ENCODE measurements at regions not wholly inside any gene's neighbourhood (a gene's known extent, or its start where the extent isn't known, plus 50 kb on each side); places are given as distances from the start of the nearest gene placed in this dataset.

DNA sequence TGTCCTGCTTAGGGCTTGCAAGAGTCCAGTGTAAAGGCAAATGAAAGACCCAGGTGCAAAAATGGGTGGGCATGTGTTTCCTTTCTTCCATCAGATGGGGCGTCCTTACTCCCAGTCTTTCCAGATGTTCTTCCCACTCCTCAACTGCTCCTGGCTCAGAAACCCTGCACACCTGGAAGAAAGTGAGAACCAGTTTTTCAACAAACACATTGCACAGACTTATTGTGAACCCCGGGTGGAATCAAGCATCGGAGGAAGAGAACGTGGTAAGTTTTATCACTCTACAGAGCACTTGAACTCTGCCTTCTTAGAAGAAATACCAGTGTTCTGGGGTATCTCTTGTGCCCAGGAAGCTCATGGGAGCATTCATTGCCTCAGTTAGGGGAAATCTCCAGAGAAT, 93.3 kb downstream of the TMX1 start:
- Mint-ChIP-seq H3K36me3 (ENCODE audit: low read depth) (no peaks in the 10 kb centered on the region), H3K9me3 (no peaks in the 10 kb centered on the region), H3K4me3 (no peak overlapping the region), H3K27ac (no peak overlapping the region), H3K27me3 (ENCODE audit: insufficient read depth, low read depth, poor library complexity) (peaks cover 3% of the 10 kb centered on the region), H3K4me1 (peaks cover 11% of the 10 kb centered on the region)
- Histone ChIP-seq H3K27ac (ENCODE audit: low read depth) (no peak overlapping the region), H3F3A (replicated peaks; ENCODE audit: low read depth) (no peaks in the 10 kb centered on the region), H3K4me3 (no peak overlapping the region), H4K20me1 (replicated peaks; ENCODE audit: insufficient read depth) (no peaks in the 10 kb centered on the region), H2AFZ (no peak overlapping the region), H3K9me2 (ENCODE audit: insufficient read depth) (peaks cover 2% of the 10 kb centered on the region; the same call in 1 of the 2 replicates), H3K4me2 (no peak overlapping the region), H3K36me3 (ENCODE audit: insufficient read depth) (no peaks in the 10 kb centered on the region; the same call in 1 of the 2 replicates), H3K79me2 (replicated peaks; ENCODE audit: insufficient read depth) (no peaks in the 10 kb centered on the region), H3K4me1 (ENCODE audit: insufficient read depth) (peaks cover 9% of the 10 kb centered on the region), H3K27me3 (ENCODE audit: insufficient read depth) (no peaks in the 10 kb centered on the region)
- DNase-seq (ENCODE audit: low spot score) (no peak), ATAC-seq (no peak)
- TF ChIP-seq EZH2 (IDR thresholded peaks at IDR 0.05; ENCODE audit: low read depth, unreplicated experiment) (no peak), STAT1 (IDR thresholded peaks at IDR 0.05; ENCODE audit: unreplicated experiment) (no peak), NANOG (IDR thresholded peaks at IDR 0.05; ENCODE audit: borderline replicate concordance) (no peak)
- TF ChIP-seq, protein P1, sequence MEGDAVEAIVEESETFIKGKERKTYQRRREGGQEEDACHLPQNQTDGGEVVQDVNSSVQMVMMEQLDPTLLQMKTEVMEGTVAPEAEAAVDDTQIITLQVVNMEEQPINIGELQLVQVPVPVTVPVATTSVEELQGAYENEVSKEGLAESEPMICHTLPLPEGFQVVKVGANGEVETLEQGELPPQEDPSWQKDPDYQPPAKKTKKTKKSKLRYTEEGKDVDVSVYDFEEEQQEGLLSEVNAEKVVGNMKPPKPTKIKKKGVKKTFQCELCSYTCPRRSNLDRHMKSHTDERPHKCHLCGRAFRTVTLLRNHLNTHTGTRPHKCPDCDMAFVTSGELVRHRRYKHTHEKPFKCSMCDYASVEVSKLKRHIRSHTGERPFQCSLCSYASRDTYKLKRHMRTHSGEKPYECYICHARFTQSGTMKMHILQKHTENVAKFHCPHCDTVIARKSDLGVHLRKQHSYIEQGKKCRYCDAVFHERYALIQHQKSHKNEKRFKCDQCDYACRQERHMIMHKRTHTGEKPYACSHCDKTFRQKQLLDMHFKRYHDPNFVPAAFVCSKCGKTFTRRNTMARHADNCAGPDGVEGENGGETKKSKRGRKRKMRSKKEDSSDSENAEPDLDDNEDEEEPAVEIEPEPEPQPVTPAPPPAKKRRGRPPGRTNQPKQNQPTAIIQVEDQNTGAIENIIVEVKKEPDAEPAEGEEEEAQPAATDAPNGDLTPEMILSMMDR (conservative IDR thresholded peaks at IDR 0.05; ENCODE audit: low read depth in 2 of 2): no peak
- TF ChIP-seq, protein P2, sequence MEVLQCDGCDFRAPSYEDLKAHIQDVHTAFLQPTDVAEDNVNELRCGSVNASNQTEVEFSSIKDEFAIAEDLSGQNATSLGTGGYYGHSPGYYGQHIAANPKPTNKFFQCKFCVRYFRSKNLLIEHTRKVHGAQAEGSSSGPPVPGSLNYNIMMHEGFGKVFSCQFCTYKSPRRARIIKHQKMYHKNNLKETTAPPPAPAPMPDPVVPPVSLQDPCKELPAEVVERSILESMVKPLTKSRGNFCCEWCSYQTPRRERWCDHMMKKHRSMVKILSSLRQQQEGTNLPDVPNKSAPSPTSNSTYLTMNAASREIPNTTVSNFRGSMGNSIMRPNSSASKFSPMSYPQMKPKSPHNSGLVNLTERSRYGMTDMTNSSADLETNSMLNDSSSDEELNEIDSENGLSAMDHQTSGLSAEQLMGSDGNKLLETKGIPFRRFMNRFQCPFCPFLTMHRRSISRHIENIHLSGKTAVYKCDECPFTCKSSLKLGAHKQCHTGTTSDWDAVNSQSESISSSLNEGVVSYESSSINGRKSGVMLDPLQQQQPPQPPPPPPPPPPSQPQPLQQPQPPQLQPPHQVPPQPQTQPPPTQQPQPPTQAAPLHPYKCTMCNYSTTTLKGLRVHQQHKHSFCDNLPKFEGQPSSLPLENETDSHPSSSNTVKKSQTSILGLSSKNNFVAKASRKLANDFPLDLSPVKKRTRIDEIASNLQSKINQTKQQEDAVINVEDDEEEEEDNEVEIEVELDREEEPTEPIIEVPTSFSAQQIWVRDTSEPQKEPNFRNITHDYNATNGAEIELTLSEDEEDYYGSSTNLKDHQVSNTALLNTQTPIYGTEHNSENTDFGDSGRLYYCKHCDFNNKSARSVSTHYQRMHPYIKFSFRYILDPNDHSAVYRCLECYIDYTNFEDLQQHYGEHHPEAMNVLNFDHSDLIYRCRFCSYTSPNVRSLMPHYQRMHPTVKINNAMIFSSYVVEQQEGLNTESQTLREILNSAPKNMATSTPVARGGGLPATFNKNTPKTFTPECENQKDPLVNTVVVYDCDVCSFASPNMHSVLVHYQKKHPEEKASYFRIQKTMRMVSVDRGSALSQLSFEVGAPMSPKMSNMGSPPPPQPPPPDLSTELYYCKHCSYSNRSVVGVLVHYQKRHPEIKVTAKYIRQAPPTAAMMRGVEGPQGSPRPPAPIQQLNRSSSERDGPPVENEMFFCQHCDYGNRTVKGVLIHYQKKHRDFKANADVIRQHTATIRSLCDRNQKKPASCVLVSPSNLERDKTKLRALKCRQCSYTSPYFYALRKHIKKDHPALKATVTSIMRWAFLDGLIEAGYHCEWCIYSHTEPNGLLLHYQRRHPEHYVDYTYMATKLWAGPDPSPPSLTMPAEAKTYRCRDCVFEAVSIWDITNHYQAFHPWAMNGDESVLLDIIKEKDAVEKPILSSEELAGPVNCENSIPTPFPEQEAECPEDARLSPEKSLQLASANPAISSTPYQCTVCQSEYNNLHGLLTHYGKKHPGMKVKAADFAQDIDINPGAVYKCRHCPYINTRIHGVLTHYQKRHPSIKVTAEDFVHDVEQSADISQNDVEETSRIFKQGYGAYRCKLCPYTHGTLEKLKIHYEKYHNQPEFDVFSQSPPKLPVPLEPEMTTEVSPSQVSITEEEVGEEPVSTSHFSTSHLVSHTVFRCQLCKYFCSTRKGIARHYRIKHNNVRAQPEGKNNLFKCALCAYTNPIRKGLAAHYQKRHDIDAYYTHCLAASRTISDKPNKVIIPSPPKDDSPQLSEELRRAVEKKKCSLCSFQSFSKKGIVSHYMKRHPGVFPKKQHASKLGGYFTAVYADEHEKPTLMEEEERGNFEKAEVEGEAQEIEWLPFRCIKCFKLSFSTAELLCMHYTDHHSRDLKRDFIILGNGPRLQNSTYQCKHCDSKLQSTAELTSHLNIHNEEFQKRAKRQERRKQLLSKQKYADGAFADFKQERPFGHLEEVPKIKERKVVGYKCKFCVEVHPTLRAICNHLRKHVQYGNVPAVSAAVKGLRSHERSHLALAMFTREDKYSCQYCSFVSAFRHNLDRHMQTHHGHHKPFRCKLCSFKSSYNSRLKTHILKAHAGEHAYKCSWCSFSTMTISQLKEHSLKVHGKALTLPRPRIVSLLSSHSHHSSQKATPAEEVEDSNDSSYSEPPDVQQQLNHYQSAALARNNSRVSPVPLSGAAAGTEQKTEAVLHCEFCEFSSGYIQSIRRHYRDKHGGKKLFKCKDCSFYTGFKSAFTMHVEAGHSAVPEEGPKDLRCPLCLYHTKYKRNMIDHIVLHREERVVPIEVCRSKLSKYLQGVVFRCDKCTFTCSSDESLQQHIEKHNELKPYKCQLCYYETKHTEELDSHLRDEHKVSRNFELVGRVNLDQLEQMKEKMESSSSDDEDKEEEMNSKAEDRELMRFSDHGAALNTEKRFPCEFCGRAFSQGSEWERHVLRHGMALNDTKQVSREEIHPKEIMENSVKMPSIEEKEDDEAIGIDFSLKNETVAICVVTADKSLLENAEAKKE (CRISPR knock-in tag; IDR thresholded peaks at IDR 0.05): no peak
